ENCODE measurements at regions not wholly inside any gene's neighbourhood (a gene's known extent, or its start where the extent isn't known, plus 50 kb on each side); places are given as distances from the start of the nearest gene placed in this dataset.

GRCh38 chr9:108443019-108443633 is 412.7 kb downstream of the ACTL7B start:
- TF ChIP-seq CTCF (conservative IDR thresholded peaks at IDR 0.05; ENCODE audit: low read depth, low read length), result no peak
- Histone ChIP-seq H3K36me3 (ENCODE audit: insufficient read depth) (no peaks in the 10 kb centered on the region), H3K4me3 (IDR thresholded peaks at IDR 0.05; ENCODE audit: insufficient read depth, low read depth, low read length) (no peak overlapping the region), H3K9ac (no peak overlapping the region), H2AFZ (ENCODE audit: low read depth) (no peak overlapping the region), H3K27ac (no peak overlapping the region), H3K4me1 (ENCODE audit: low read depth, poor library complexity, severe bottlenecking) (no peaks in the 10 kb centered on the region), H4K20me1 (ENCODE audit: insufficient read depth) (no peaks in the 10 kb centered on the region), H3K79me2 (ENCODE audit: insufficient read depth, low read depth) (no peaks in the 10 kb centered on the region), H3K4me2 (no peak overlapping the region), H3K27me3 (ENCODE audit: insufficient read depth, low read depth) (no peaks in the 10 kb centered on the region)

- Histone ChIP-seq H3K4me1 (ENCODE audit: low read depth, poor library complexity, severe bottlenecking) (no peaks in the 10 kb centered on the region), H2AFZ (ENCODE audit: low read depth) (no peak overlapping the region), H3K36me3 (ENCODE audit: insufficient read depth) (no peaks in the 10 kb centered on the region), H3K9ac (no peak overlapping the region), H3K4me3 (IDR thresholded peaks at IDR 0.05; ENCODE audit: insufficient read depth, low read depth, low read length) (no peak overlapping the region), H3K27ac (no peak overlapping the region), H3K79me2 (ENCODE audit: insufficient read depth, low read depth) (no peaks in the 10 kb centered on the region), H3K27me3 (ENCODE audit: insufficient read depth, low read depth) (no peaks in the 10 kb centered on the region), H3K4me2 (no peak overlapping the region), H4K20me1 (ENCODE audit: insufficient read depth) (no peaks in the 10 kb centered on the region)
- no peak for TF ChIP-seq CTCF (conservative IDR thresholded peaks at IDR 0.05; ENCODE audit: low read depth, low read length)
Measured at GRCh38 chr9:108442627-108443018, 413.2 kb downstream of the ACTL7B start.

GRCh38 chr9:108441726-108442125 is 414.1 kb downstream of the ACTL7B start:
- no peak for TF ChIP-seq CTCF (conservative IDR thresholded peaks at IDR 0.05; ENCODE audit: low read depth, low read length)
- Histone ChIP-seq H3K4me3 (IDR thresholded peaks at IDR 0.05; ENCODE audit: insufficient read depth, low read depth, low read length) (no peak overlapping the region), H4K20me1 (ENCODE audit: insufficient read depth) (no peaks in the 10 kb centered on the region), H3K36me3 (ENCODE audit: insufficient read depth) (no peaks in the 10 kb centered on the region), H3K4me1 (ENCODE audit: low read depth, poor library complexity, severe bottlenecking) (no peaks in the 10 kb centered on the region), H3K27ac (no peak overlapping the region), H3K4me2 (no peak overlapping the region), H3K79me2 (ENCODE audit: insufficient read depth, low read depth) (no peaks in the 10 kb centered on the region), H3K9ac (no peak overlapping the region), H3K27me3 (ENCODE audit: insufficient read depth, low read depth) (no peaks in the 10 kb centered on the region), H2AFZ (ENCODE audit: low read depth) (no peak overlapping the region)

- TF ChIP-seq CTCF (conservative IDR thresholded peaks at IDR 0.05; ENCODE audit: low read depth, low read length), result no peak
- Histone ChIP-seq H3K4me2 (no peak overlapping the region), H2AFZ (ENCODE audit: low read depth) (no peak overlapping the region), H3K4me1 (ENCODE audit: low read depth, poor library complexity, severe bottlenecking) (no peaks in the 10 kb centered on the region), H3K79me2 (ENCODE audit: insufficient read depth, low read depth) (no peaks in the 10 kb centered on the region), H3K4me3 (IDR thresholded peaks at IDR 0.05; ENCODE audit: insufficient read depth, low read depth, low read length) (no peak overlapping the region), H3K36me3 (ENCODE audit: insufficient read depth) (no peaks in the 10 kb centered on the region), H3K27ac (no peak overlapping the region), H3K9ac (no peak overlapping the region), H4K20me1 (ENCODE audit: insufficient read depth) (no peaks in the 10 kb centered on the region), H3K27me3 (ENCODE audit: insufficient read depth, low read depth) (no peaks in the 10 kb centered on the region)
Measured at GRCh38 chr9:108441251-108441650, 414.5 kb downstream of the ACTL7B start.

All from KMS-11 (cell line).